HEK293T (cell line): ENCODE measurements at regions not wholly inside any gene's neighbourhood (a gene's known extent, or its start where the extent isn't known, plus 50 kb on each side); places are given as distances from the start of the nearest gene placed in this dataset.

Source experiments
- CTCF ChIA-PET: fragments of 350-600 bp; formaldehyde crosslinking; extraction: SDS; loops from one replicate; lab custom pipeline; 2021; ENCODE audit warnings: antibody characterized with exemption, inconsistent platforms; lab: Yijun Ruan, JAX
- POLR2A ChIA-PET: fragments of 350-600 bp; formaldehyde crosslinking; extraction: SDS; loops from one replicate; lab custom pipeline; 2020; ENCODE audit warnings: antibody characterized with exemption, inconsistent platforms; lab: Yijun Ruan, JAX
- DNase-seq: peaks from one replicate; pipeline ENCODE4 v3.0.0; 2012; ENCODE audit warnings: mixed read lengths; ENCODE audit errors: extremely low spot score
- ARNT ChIP-seq: fragments of 450-650 bp; IDR thresholded peaks from 2 replicates; pipeline ENCODE4 v1.6.1; 2017; ENCODE audit warnings: mild to moderate bottlenecking
- BHLHE40 ChIP-seq: fragments of 450-650 bp; IDR thresholded peaks from 2 replicates; pipeline ENCODE4 v1.6.1; 2016; ENCODE audit warnings: mild to moderate bottlenecking, moderate library complexity, borderline replicate concordance
- CTBP1 ChIP-seq: fragments of 450-650 bp; IDR thresholded peaks from 2 replicates; pipeline ENCODE4 v1.6.1; 2016; ENCODE audit warnings: borderline replicate concordance
- ELF4 ChIP-seq: fragments of 450-650 bp; IDR thresholded peaks from 2 replicates; pipeline ENCODE4 v1.6.1; 2017; ENCODE audit warnings: antibody characterized with exemption
- FOXA1 ChIP-seq: fragments of 450-650 bp; IDR thresholded peaks from 2 replicates; pipeline ENCODE4 v1.6.1; 2016; ENCODE audit warnings: mild to moderate bottlenecking
- FOXK2 ChIP-seq: fragments of 450-650 bp; IDR thresholded peaks from 2 replicates; pipeline ENCODE4 v1.6.1; 2016; ENCODE audit warnings: mild to moderate bottlenecking
- FOXM1 ChIP-seq: fragments of 450-650 bp; IDR thresholded peaks from 2 replicates; pipeline ENCODE4 v1.6.1; 2017; ENCODE audit warnings: mild to moderate bottlenecking, borderline replicate concordance
- HDGF ChIP-seq: fragments of 450-650 bp; IDR thresholded peaks from 2 replicates; pipeline ENCODE4 v1.6.1; 2017; ENCODE audit warnings: antibody characterized with exemption, borderline replicate concordance
- L3MBTL2 ChIP-seq: fragments of 450-650 bp; conservative IDR thresholded peaks from 2 replicates; pipeline ENCODE4 v1.6.1; 2016; ENCODE audit warnings: mild to moderate bottlenecking
- LEF1 ChIP-seq: fragments of 450-650 bp; IDR thresholded peaks from 2 replicates; pipeline ENCODE4 v1.6.1; 2017; ENCODE audit warnings: mild to moderate bottlenecking, borderline replicate concordance
- NFRKB ChIP-seq: fragments of 450-650 bp; IDR thresholded peaks from 2 replicates; pipeline ENCODE4 v1.6.1; 2016; ENCODE audit warnings: mild to moderate bottlenecking, moderate library complexity
- SP1 ChIP-seq: fragments of 450-650 bp; IDR thresholded peaks from 2 replicates; pipeline ENCODE4 v1.6.1; 2017
- SUZ12 ChIP-seq: fragments of 450-650 bp; IDR thresholded peaks from 2 replicates; pipeline ENCODE4 v1.6.1; 2016; ENCODE audit warnings: mild to moderate bottlenecking
- TARDBP ChIP-seq: fragments of 450-650 bp; IDR thresholded peaks from 2 replicates; pipeline ENCODE4 v1.6.1; 2016
- ZNF384 ChIP-seq: fragments of 450-650 bp; IDR thresholded peaks from 2 replicates; pipeline ENCODE4 v1.6.1; 2016
- TF ChIP-seq, protein P1 (sequence below): fragments of 450-650 bp; IDR thresholded peaks from 2 replicates; pipeline ENCODE4 v1.6.1; 2016

DNA sequence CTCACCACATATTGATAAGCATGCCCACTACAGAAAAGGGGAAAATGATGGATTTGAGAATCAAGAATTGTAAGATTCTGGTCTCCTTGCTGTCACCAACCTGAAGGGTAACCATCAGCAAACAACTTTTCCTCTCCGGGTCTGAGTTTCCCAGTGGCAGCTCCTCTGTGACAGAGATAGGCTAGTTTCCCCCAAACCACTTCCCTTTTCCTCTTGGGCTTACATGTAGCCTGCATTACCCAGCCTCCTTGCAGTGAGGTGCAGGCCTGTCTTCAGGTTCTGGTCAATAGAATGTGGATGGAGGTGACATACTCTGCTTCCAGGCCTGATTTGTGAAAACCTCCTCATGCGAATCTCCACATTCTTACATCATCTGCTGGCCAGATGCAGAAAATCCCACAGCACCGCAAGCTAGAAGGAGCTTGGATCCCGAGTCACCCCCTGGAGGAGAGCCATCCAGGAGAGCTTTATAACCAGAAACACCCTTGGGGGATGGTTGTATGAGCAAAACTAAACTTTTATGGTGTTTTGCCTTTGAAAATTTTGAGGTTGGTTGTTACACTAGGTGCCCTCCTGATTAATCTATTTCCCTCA lies 206.1 kb downstream of the RGS3 start:
- ChIA-PET POLR2A (no interaction called here), CTCF (interaction anchor here (1.2 kb wide), 1 partner anchor 78 kb away, joined by 5 read pairs; no protein-coding TSS in a partner anchor)
- TF ChIP-seq, protein P1, sequence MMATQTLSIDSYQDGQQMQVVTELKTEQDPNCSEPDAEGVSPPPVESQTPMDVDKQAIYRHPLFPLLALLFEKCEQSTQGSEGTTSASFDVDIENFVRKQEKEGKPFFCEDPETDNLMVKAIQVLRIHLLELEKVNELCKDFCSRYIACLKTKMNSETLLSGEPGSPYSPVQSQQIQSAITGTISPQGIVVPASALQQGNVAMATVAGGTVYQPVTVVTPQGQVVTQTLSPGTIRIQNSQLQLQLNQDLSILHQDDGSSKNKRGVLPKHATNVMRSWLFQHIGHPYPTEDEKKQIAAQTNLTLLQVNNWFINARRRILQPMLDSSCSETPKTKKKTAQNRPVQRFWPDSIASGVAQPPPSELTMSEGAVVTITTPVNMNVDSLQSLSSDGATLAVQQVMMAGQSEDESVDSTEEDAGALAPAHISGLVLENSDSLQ: no peak
- no peak for TF ChIP-seq LEF1
- TF ChIP-seq L3MBTL2: no peak
- TF ChIP-seq FOXK2: no peak
- no peak for TF ChIP-seq HDGF
- no peak for TF ChIP-seq TARDBP
- no peak for TF ChIP-seq CTBP1
- no peak for TF ChIP-seq ZNF384
- no peak for TF ChIP-seq SUZ12
- TF ChIP-seq FOXM1: no peak
- TF ChIP-seq NFRKB: no peak
- DNase-seq: no peak

DNA sequence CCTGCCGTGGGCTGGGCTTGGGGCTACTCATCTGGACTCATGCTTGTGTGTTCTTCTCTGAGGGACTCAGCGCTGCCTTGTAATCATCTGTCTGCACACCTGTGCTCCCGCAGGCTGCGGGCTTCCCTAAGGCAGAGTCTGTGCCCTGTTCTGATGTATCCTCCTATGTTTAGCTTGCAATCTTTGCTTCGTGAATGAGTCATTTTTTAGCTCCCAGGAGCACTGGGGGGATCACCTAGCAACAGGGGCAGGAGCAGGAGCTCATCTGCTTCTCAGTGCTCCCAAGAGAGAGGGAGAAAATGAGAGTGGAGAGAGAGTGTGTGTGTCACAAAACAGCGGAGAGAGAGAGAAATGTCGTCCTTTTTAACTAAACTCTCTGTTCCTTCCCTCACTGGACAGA lies 202.4 kb upstream of the ZNF618 start:
- ChIA-PET CTCF (interaction anchor here (1.2 kb wide), 1 partner anchor 15 kb away, joined by 4 read pairs; no protein-coding TSS in a partner anchor), POLR2A (no interaction called here)
- TF ChIP-seq ARNT (no peak), HDGF (no peak), ELF4 (no peak), CTBP1 (no peak)
- no peak for DNase-seq

DNA sequence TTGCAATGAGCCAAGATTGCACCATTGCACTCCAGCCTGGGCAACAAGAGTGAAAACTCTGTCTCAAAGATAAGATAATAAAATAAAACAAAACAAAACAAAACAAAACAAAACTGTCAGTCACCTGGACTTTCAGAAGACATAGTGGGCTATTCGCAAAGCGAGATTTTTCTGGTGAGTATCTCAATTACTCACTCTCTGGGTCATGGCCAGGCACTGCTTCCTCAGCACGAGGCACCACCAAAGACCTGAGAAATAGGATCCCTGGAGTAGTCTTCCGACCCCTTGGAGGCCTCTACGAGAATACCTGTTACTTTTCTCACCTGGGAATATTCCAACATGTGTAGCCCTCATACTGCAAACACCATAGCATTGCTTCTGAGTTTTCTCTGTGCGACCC lies 201.7 kb upstream of the ZNF618 start:
- ChIA-PET POLR2A (no interaction called here), CTCF (interaction anchor here (1.2 kb wide), 1 partner anchor 16 kb away, joined by 4 read pairs; no protein-coding TSS in a partner anchor)
- DNase-seq: no peak
- TF ChIP-seq LEF1 (no peak), SP1 (no peak), L3MBTL2 (no peak), SUZ12 (no peak), FOXK2 (no peak), ELF4 (no peak), ARNT (no peak)

DNA sequence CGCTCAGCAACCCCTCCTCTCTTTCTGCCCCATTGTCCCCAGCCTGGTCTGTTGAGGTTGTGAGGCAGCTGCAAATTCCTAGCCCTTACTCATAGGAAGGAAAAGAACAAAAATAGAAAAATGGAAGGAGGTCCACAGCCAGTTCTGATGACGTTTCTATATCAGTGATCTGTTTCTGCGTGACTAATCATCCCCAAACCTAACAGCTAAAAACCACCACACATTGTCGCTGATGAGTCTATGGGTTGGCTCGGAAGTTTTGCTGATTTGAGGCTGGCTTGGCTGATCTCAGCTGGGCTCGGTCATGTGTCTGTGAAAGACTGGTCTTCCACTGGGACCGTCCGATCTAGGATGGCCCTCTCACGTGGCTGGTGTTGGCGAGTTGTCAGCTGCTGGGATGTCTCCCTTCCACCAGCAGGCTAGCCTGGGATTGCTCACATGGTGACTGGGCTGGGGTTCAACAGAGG lies 200.6 kb upstream of the ZNF618 start:
- ChIA-PET POLR2A (no interaction called here), CTCF (interaction anchor here (0.6 kb wide), 1 partner anchor 22 kb away, joined by 3 read pairs; no protein-coding TSS in a partner anchor)
- TF ChIP-seq ARNT (no peak), CTBP1 (no peak), HDGF (no peak), SUZ12 (no peak), TARDBP (no peak), NFRKB (no peak), L3MBTL2 (no peak), ELF4 (no peak), ZNF384 (no peak), FOXA1 (no peak), BHLHE40 (no peak), LEF1 (no peak), FOXK2 (no peak), FOXM1 (no peak), SP1 (no peak)
- TF ChIP-seq, protein P1: no peak
- no peak for DNase-seq

DNA sequence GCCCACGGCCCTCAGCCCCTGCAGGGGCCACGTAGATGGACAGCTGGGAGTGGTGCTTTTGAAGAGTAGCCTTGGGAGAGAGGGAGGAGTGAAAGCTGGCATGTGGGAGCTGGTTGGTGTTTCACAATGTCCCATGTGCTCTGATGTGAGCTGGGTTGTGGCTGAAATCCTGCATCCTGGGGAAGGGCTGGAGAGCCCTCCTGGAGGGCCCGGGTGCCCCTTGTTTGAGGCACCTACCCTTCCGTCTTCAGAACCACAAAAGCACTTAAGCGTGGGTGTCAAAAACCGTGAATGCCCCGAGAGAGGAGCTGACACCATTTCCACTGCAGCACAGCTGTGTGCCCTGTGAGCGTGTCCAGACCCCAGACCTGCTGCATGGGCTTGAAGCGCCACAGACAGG lies 199.1 kb upstream of the ZNF618 start:
- POLR2A ChIA-PET: no interaction called here
- CTCF ChIA-PET: no interaction called here
- DNase-seq: no peak
- no peak for TF ChIP-seq FOXK2
- TF ChIP-seq TARDBP: no peak
- TF ChIP-seq, protein P1: no peak
- no peak for TF ChIP-seq FOXA1
- TF ChIP-seq SUZ12: no peak
- no peak for TF ChIP-seq NFRKB
- no peak for TF ChIP-seq FOXM1
- no peak for TF ChIP-seq ZNF384
- no peak for TF ChIP-seq L3MBTL2
- no peak for TF ChIP-seq SP1
- TF ChIP-seq HDGF: no peak
- TF ChIP-seq LEF1: no peak
- TF ChIP-seq ARNT: no peak
- no peak for TF ChIP-seq CTBP1
- no peak for TF ChIP-seq BHLHE40
- TF ChIP-seq ELF4: no peak

DNA sequence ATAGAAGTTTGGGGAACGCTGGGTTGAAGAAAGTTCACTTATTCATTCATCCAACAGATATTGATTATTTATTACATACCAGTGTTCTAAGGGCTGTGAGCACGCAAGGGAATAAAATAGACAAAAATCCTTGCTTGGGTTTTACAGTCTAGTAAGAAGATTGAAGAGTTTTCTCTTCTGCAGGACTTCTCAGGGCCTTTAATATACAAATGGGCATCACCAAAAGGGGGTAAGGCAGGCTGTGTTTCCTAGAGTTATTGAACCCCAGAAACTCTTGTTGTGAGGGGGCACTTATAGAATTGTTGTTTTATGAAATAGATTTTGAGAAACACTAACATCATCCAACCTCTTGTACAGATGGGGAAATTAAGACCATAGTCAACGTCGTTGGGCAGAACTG lies 198.5 kb upstream of the ZNF618 start:
- POLR2A ChIA-PET: no interaction called here
- CTCF ChIA-PET: no interaction called here
- TF ChIP-seq SP1 (no peak), SUZ12 (no peak), ZNF384 (no peak), FOXA1 (no peak), L3MBTL2 (no peak)
- TF ChIP-seq, protein P1: no peak
- DNase-seq: no peak
